ENCODE measurements at regions not wholly inside any gene's neighbourhood (a gene's known extent, or its start where the extent isn't known, plus 50 kb on each side); places are given as distances from the start of the nearest gene placed in this dataset.

- POLR2A ChIA-PET, result no interaction called here
- CTCF ChIA-PET, result no interaction called here
- no peaks in the 10 kb centered on the region for H3K36me3 ChIP-seq (ENCODE audit: control insufficient read depth, insufficient read depth, low read length)
These were observed 128.2 kb upstream of the WDFY3 start for GRCh38 chr4:85094735-85095134.

GRCh38 chr4:85102606-85103005 lies 136.1 kb upstream of the WDFY3 start:
- Histone ChIP-seq H3K4me3 (ENCODE audit: low read depth, low read length) (no peak overlapping the region), H3K36me3 (ENCODE audit: control insufficient read depth, insufficient read depth, low read length) (no peaks in the 10 kb centered on the region), H3K27me3 (ENCODE audit: control insufficient read depth, insufficient read depth, low read length) (no peaks in the 10 kb centered on the region; the same call in 1 of the 2 replicates)
- ChIA-PET POLR2A (no interaction called here), CTCF (no interaction called here)
- no peak for DNase-seq (ENCODE audit: low read depth)
- no peak for TF ChIP-seq CTCF (IDR thresholded peaks at IDR 0.05; ENCODE audit: insufficient read depth, low read depth, low read length)

More at GRCh38 chr4:85094735-85095134, 128.2 kb upstream of the WDFY3 start:
- H3K4me3 ChIP-seq (ENCODE audit: low read depth, low read length), result no peak overlapping the region
- no peak for TF ChIP-seq CTCF (IDR thresholded peaks at IDR 0.05; ENCODE audit: insufficient read depth, low read depth, low read length)
- H3K27me3 ChIP-seq (ENCODE audit: control insufficient read depth, insufficient read depth, low read length), result no peaks in the 10 kb centered on the region
- no peak for DNase-seq (ENCODE audit: low read depth)

- ChIA-PET CTCF (no interaction called here), POLR2A (no interaction called here)
- no peaks in the 10 kb centered on the region for H3K36me3 ChIP-seq (ENCODE audit: control insufficient read depth, insufficient read depth, low read length)
- no peak for TF ChIP-seq CTCF (IDR thresholded peaks at IDR 0.05; ENCODE audit: insufficient read depth, low read depth, low read length)
- DNase-seq (ENCODE audit: low read depth), result no peak
- H3K4me3 ChIP-seq (ENCODE audit: low read depth, low read length), result no peak overlapping the region
- peaks cover 2% of the 10 kb centered on the region; the same call in 1 of the 2 replicates for H3K27me3 ChIP-seq (ENCODE audit: control insufficient read depth, insufficient read depth, low read length)
These were observed 139.7 kb upstream of the WDFY3 start for GRCh38 chr4:85106166-85106565.

DNA sequence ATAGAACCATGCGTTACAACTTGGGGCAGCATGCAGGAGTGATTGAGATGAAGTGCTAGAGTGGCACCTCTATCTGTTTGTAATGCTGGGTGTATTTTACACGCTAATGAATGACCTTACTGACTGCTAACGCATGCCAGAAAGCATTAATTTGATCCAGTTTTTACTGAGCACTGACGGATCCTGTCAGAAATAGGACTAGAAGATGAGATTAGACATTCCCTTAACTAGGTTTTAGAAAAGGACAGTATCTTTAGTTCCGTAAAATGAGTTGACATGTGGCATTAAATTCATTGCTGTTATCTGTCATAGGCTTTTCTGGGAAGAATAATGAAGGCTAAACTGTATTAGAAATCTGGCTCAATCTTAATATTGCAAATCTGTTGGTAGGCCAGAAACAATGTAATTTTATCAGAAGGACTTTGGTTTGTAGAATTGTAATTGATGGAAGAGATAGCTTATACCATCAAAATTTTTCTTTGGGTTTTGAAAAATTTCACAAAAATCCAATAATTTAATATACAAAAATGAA lies 140.4 kb upstream of the WDFY3 start:
- DNase-seq (ENCODE audit: low read depth), result no peak
- ChIA-PET POLR2A (no interaction called here), CTCF (interaction anchor here (0.6 kb wide), 1 partner anchor 433 kb away, joined by 3 read pairs; no protein-coding TSS in a partner anchor)
- H3K27me3 ChIP-seq (ENCODE audit: control insufficient read depth, insufficient read depth, low read length), result peaks cover 2% of the 10 kb centered on the region; the same call in 1 of the 2 replicates
- no peak for TF ChIP-seq CTCF (IDR thresholded peaks at IDR 0.05; ENCODE audit: insufficient read depth, low read depth, low read length)
- H3K4me3 ChIP-seq (ENCODE audit: low read depth, low read length), result no peak overlapping the region
- H3K36me3 ChIP-seq (ENCODE audit: control insufficient read depth, insufficient read depth, low read length), result no peaks in the 10 kb centered on the region

DNA sequence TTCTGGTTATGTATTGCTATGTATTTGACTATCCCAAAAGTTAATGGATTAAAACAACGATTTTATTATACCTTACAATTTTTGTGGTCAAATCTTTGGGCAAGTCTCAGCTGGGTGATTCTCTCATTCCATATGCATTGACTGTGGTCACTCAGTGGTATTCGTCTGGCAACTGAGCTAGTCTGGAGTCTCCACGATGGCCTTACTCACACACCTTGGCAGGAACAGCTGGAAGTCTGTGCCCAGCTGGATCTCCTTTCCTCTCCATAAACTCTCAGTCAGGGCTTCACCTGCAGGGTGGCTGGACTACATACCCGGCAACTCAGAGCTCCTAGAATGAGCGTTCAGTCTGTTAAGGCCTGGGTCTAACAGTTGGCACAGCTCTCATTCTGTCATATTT lies 141.1 kb upstream of the WDFY3 start:
- TF ChIP-seq CTCF (IDR thresholded peaks at IDR 0.05; ENCODE audit: insufficient read depth, low read depth, low read length), result no peak
- POLR2A ChIA-PET, result no interaction called here
- Histone ChIP-seq H3K27me3 (ENCODE audit: control insufficient read depth, insufficient read depth, low read length) (peaks cover 2% of the 10 kb centered on the region; the same call in 1 of the 2 replicates), H3K36me3 (ENCODE audit: control insufficient read depth, insufficient read depth, low read length) (no peaks in the 10 kb centered on the region), H3K4me3 (ENCODE audit: low read depth, low read length) (no peak overlapping the region)
- no peak for DNase-seq (ENCODE audit: low read depth)
- CTCF ChIA-PET, result interaction anchor here (0.6 to 1.1 kb wide), 2 partner anchors 23 to 432 kb away, joined by 3 to 4 read pairs; no protein-coding TSS in a partner anchor
